ENCODE measurements at regions not wholly inside any gene's neighbourhood (a gene's known extent, or its start where the extent isn't known, plus 50 kb on each side); places are given as distances from the start of the nearest gene placed in this dataset.
"Not testable (repeated sequence)": the region's sequence is repeated elsewhere in the genome, so short reads cannot be mapped to it uniquely, and the experiment has no call there.

GRCh38 chr4:118634126-118634875 is 50.9 kb upstream of the METTL14 start:
- TF ChIP-seq, protein P1, sequence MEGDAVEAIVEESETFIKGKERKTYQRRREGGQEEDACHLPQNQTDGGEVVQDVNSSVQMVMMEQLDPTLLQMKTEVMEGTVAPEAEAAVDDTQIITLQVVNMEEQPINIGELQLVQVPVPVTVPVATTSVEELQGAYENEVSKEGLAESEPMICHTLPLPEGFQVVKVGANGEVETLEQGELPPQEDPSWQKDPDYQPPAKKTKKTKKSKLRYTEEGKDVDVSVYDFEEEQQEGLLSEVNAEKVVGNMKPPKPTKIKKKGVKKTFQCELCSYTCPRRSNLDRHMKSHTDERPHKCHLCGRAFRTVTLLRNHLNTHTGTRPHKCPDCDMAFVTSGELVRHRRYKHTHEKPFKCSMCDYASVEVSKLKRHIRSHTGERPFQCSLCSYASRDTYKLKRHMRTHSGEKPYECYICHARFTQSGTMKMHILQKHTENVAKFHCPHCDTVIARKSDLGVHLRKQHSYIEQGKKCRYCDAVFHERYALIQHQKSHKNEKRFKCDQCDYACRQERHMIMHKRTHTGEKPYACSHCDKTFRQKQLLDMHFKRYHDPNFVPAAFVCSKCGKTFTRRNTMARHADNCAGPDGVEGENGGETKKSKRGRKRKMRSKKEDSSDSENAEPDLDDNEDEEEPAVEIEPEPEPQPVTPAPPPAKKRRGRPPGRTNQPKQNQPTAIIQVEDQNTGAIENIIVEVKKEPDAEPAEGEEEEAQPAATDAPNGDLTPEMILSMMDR (IDR thresholded peaks at IDR 0.05; ENCODE audit: poor library complexity), result not testable (repeated sequence)
- not testable (repeated sequence) for TF ChIP-seq EZH2phosphoT487 (IDR thresholded peaks at IDR 0.05; ENCODE audit: low read depth, severe bottlenecking, unreplicated experiment); EZH2 (IDR thresholded peaks at IDR 0.05; ENCODE audit: borderline replicate concordance)

Measured in hepatocyte (in vitro differentiated cells).